GM18873 (cell line): ENCODE measurements at regions not wholly inside any gene's neighbourhood (a gene's known extent, or its start where the extent isn't known, plus 50 kb on each side); places are given as distances from the start of the nearest gene placed in this dataset.

Experiments used
- ATAC-seq: cut with Tn5 transposase; IDR thresholded peaks from one replicate; pipeline ENCODE4 v1.9.1; 2021; ENCODE audit warnings: mild to moderate bottlenecking, moderate library complexity, moderate number of reproducible peaks; ENCODE audit not compliant: unreplicated experiment, low FRiP score

DNA sequence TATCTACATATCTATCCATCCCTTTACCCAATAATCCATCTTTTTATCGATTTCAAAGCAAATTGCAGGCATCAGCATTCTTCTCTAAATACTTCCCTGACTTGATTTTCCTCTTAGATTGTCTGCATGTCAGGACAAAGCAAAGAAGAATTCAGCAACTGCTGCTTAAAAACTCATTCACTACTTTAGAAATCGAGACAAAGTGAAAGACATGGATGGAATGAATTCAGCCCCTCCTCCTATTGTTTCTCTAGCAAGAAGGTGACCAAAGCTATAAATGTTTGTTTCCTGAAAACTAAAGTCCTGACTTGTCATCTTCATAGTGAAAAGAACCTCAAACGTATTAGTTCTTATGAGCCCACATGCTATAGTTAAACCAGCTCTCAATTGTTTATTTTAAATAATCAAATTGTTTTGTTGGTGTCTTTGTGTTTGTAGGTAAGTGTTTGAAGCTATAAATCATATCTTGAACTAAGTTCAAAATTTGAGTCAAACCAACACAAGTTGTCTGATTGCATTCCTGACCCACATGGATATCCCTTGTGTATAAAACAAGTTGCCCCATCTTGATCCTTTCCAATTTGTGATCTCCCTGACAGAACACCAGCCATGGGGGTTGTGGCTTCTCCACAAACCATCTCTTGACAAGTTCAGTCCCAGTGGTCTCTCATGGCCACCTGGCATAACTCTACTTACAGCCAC, 58.6 kb upstream of the ARHGAP5 start:
- ATAC-seq, result no peak

- no peak for ATAC-seq
Observed at GRCh38 chr14:32019276-32019675, 57.8 kb upstream of the ARHGAP5 start.

DNA sequence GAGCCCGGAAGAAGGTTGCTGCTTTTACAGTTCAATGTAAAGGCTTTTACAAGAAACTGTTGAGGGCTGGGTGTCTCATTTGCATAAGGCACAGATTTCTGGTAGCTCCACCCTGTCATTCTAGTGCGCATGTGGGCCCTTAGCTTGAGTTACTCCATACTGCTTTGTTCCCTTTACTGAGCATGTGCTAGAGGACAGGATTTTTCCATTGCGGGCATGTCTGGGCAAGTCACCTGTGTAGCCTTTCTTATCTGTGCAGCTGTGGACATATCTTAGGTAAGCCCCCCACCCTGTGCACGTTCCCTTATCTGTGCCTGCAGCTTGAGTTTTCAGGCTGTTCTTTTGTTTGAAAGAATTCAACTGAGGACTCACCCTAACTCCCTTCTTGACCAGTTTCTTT, 56.2 kb upstream of the ARHGAP5 start:
- ATAC-seq, result no peak

- ATAC-seq, result no peak
Observed at GRCh38 chr14:32021341-32021740, 55.8 kb upstream of the ARHGAP5 start.

GRCh38 chr14:32022525-32022924, 54.6 kb upstream of the ARHGAP5 start:
- no peak for ATAC-seq

- no peak for ATAC-seq
Observed at GRCh38 chr14:32022938-32023466, 54.1 kb upstream of the ARHGAP5 start.

- ATAC-seq, result no peak
Observed at GRCh38 chr14:32023540-32023939, 53.6 kb upstream of the ARHGAP5 start.

GRCh38 chr14:32027255-32027939, 49.7 kb upstream of the ARHGAP5 start:
- ATAC-seq, result no peak
